Esophagus mucosa (tissue), 1 donor: ENCODE measurements at regions not wholly inside any gene's neighbourhood (a gene's known extent, or its start where the extent isn't known, plus 50 kb on each side); places are given as distances from the start of the nearest gene placed in this dataset.
A peak's percentile ranks its signal among the peaks of the same experiment; 100 is the strongest.

Experiments used
- ATAC-seq: fragments of 200-7000 bp; cut with Tn5 transposase; one replicate; pipeline ENCODE4 v1.9.1; 2020
- donor health status: DM: yes; HTN: yes; CAD: no.

- no peak for ATAC-seq
Observed at GRCh38 chr2:66803726-66804125, 368.8 kb downstream of the MEIS1 start.

- no peak for ATAC-seq
Observed at GRCh38 chr2:66805016-66805865, 370.3 kb downstream of the MEIS1 start.

GRCh38 chr2:66805968-66806367, 371.0 kb downstream of the MEIS1 start:
- ATAC-seq, result no peak

GRCh38 chr2:66813525-66813924, 378.6 kb downstream of the MEIS1 start:
- ATAC-seq, result no peak

- ATAC-seq, result no peak
Observed at GRCh38 chr2:66813976-66814375, 379.1 kb downstream of the MEIS1 start.

DNA sequence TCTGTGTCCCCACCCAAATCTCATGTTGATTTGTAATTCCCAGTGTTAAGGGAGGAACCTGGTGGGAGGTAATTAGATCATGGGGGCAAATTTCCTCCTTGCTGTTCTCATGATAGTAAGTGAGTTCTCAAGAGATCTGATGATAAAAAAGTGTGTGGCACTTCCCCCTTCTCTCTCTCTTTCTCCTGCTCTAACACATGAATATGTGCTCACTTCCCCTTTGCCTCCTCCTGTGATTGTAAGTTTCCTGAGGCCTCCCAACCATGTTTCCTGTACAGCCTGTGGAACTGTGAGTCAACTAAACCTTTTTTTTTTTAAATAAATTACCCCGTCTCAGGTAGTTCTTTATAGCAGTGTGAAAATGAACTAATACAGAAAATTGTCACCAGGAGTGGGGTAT, 380.0 kb downstream of the MEIS1 start:
- no peak for ATAC-seq

- ATAC-seq, result no peak
Observed at GRCh38 chr2:66815886-66816285, 381.0 kb downstream of the MEIS1 start.

GRCh38 chr2:66821168-66821567, 386.2 kb downstream of the MEIS1 start:
- no peak for ATAC-seq

GRCh38 chr2:66822186-66822585, 387.3 kb downstream of the MEIS1 start:
- ATAC-seq, result no peak

DNA sequence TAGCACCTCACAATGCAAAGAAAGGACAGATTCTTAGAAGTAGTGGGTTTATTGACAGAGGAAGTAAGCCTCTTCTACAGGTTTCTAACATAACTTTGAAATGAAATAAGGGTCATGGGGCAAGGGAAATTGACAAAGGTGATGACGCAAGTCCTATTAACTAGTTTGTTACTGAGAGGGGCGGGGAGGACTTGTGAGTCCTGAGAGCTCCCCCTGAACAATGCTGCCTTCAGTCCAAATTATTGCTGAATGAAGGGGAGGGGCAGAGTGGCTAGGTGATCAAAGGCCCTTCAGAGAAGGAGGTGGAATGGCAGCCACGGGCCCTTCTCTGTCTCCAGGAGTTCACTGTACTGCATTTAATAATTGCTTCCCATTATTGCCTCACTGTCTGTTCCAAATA, 390.0 kb downstream of the MEIS1 start:
- no peak for ATAC-seq

GRCh38 chr2:66827851-66828250, 392.9 kb downstream of the MEIS1 start:
- no peak for ATAC-seq

- no peak for ATAC-seq
Observed at GRCh38 chr2:66828876-66829275, 394.0 kb downstream of the MEIS1 start.

DNA sequence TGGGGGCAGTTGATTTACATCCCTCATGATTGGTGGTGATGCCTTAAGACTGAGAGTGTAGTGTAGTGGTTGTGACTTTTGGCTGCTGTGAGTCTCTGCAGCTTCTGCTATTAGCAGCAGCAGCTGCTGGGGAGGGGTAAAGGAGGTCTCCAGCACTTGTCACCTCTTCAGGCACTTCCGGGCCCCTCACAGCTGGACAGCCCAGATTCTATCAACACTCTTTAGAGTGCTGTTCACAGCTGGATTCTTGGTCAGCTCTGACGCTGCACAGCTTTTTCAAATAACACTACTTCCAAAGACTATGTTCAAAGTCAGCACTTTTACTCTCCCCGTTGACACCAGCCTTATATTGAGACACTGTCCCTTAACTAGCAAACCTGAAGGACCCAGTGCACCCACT, 396.0 kb downstream of the MEIS1 start:
- ATAC-seq, result no peak

DNA sequence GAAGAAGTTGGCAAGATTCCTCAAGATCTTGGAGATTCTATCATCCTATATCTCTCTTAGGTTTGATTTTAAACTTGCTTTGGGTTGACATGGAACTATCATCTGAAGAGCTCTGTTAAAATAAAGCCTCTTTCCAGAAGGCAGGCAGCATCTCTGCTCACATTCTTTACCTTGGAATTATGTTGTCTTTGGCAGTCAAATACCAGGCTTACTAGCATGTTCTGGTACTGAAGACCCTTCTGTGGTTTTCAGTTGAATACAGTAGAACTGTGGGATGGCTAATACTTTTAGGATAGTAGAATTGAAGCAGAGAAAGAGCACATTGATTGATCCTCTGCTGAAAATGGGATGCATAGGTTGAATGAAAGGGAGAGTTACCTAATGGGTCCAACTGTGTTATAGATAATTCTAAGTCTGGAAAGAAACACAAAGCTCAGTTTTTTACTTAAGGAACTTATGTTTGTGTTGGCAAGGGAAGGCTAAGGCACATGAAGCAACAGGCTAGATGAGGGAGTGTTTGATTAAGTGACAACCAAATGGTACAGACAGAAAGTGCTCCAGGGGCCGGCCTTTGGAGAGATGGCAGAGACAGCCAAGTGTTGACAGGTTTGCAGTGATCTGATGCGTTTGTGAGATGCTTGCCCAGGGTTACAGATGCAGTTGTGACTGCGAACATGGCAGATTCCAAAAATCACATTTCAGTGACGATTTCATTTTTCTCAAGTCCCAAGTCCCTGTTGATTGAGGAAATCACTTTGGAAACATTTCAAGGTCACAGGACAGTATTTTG, 397.9 kb downstream of the MEIS1 start:
- ATAC-seq, result no peak

- ATAC-seq, result no peak
Observed at GRCh38 chr2:66834859-66835258, 399.9 kb downstream of the MEIS1 start.

GRCh38 chr2:66836851-66837250, 401.9 kb downstream of the MEIS1 start:
- no peak for ATAC-seq

GRCh38 chr2:66839551-66840320, 404.8 kb downstream of the MEIS1 start:
- peak; percentile 75 for ATAC-seq

- ATAC-seq, result no peak
Observed at GRCh38 chr2:66840321-66841002, 405.5 kb downstream of the MEIS1 start.

- no peak for ATAC-seq
Observed at GRCh38 chr2:66843847-66844246, 408.9 kb downstream of the MEIS1 start.

DNA sequence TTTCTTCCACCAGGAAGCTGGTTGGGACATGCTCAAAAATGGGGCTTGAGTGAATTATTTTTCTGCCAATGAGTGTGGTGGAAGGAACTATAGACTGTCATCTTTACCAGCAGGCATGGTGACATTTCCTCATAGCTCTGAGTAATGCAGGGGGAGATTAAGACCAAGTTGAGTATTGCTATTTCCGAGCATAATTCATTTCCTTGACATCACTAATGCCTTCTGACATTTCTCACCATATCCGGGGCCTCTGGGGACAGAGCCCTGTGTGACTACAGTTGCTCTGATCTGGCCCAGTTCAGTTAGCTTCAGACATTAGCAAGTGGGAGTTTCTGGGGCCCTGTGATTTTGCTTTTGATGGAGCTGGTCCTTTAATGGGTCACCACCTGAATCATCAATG, 410.4 kb downstream of the MEIS1 start:
- ATAC-seq, result peak; percentile 94

DNA sequence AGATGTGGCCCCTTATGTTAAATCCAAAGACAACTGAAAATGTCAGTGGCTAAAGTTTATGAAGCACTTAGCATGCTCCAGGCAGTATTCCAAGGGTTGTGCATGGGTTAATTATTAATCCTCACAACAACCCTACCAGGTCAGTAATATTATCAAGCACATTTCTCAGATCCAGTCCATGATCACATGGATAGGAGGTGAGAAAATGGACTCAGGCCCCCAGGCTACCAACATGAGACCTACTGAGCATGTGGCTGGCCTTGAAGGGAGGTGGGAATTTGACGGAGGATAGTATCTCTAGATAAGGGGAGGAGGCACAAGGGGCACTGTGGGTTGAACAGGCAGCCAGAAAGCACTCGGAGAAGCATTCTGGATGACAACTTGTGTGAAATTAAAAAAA, 412.0 kb downstream of the MEIS1 start:
- ATAC-seq, result no peak

DNA sequence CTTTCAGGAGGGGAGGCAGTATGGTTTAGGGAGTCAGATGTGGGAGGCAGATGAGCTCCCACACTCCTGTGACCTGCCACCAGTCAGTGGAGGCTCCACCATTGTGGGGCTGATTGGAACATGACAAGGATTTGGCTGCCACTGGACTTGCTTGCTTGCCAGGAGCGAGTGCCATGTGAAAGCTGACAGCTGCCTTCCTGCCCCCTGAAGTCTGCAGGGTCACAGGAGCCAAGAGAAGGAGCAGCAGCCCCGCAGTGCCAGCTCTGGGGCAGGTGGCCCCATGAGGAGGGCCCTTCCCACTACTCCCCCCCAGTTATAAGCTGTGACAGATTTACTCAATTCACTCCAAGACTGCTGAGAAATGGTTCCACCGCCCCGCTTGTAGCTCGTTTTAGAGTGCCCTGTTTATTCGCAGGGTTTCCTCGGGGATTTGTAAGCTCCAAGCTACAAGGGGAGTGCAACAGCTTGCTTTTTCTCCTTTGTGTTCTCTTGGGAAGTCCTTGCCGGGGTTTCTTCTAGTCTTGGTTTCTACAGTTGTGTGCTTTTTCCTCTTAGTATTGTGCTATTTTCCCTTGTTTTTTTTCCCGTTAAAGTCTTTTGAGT, 414.3 kb downstream of the MEIS1 start:
- no peak for ATAC-seq
